Esophagus muscularis mucosa (tissue), 4 donors: ENCODE measurements at regions not wholly inside any gene's neighbourhood (a gene's known extent, or its start where the extent isn't known, plus 50 kb on each side); places are given as distances from the start of the nearest gene placed in this dataset.

Experiments
- DNase-seq: peaks from one replicate; pipeline ENCODE4 v3.0.0-alpha.2; 2017; ENCODE audit errors: extremely low spot score
- H3K27ac ChIP-seq, 4 donors: fragments of 200-600 bp; sonication (generic); replicated peaks in 1 of 4; 1 replicate in 3 of 4; 2 replicates in 1 of 4; pipeline ENCODE4 v1.5.1; 2016 to 2019; ENCODE audit warnings: mild to moderate bottlenecking in 1 of 4
- H3K27me3 ChIP-seq, 4 donors: fragments of 200-600 bp; sonication (generic); one replicate each; pipeline versions ENCODE4 v1.5.1 to v1.6.0; 2016 to 2019
- H3K36me3 ChIP-seq, 4 donors: fragments of 200-600 bp; sonication (generic); one replicate each; pipeline ENCODE4 v1.5.1; 2016 to 2019
- H3K4me1 ChIP-seq, 4 donors: fragments of 200-600 bp; sonication (generic); one replicate each; pipeline ENCODE4 v1.5.1; 2016 to 2019
- H3K4me3 ChIP-seq, 4 donors: fragments of 200-600 bp; sonication (generic); 1 replicate in 2 of 4; 2 replicates in 2 of 4; pipeline ENCODE4 v1.5.1; 2016 to 2019; ENCODE audit warnings: mild to moderate bottlenecking in 4 of 4, moderate library complexity in 1 of 4
- H3K9me3 ChIP-seq, 4 donors: fragments of 200-600 bp; sonication (generic); 1 replicate in 3 of 4; 2 replicates in 1 of 4; pipeline ENCODE4 v1.5.1; 2016 to 2019
- EP300 ChIP-seq: sonication (generic); formaldehyde crosslinking; IDR thresholded peaks from one replicate; pipeline ENCODE4 v1.6.1; 2017; ENCODE audit warnings: antibody characterized with exemption
- POLR2A ChIP-seq: fragments of 450-650 bp; IDR thresholded peaks from one replicate; pipeline ENCODE4 v1.6.1; 2017; ENCODE audit warnings: antibody characterized with exemption, moderate library complexity, mild to moderate bottlenecking, low read depth
- POLR2AphosphoS5 ChIP-seq, 2 donors: sonication (generic); formaldehyde crosslinking; IDR thresholded peaks; one replicate each; pipeline ENCODE4 v1.6.1; 2017; ENCODE audit warnings: antibody characterized with exemption in 2 of 2
- WGBS: methylation state at CpG from one replicate; pipeline ENCODE4 v1.1.5; 2018; 5-methylcytosine and 5-hydroxymethylcytosine counted together
- intact Hi-C: fragments of 100-400 bp; cut with DNase I; formaldehyde crosslinking; loops from one replicate; pipeline ENCODE4 v1.15.1; 2023
- TF ChIP-seq, protein P1 (sequence below), 3 experiments: fragments of 200-600 bp in 2 of 3; fragments of 450-650 bp in 1 of 3; sonication (generic) in 2 of 3; IDR thresholded peaks; one replicate each; pipeline ENCODE4 v1.5.1; 2017 to 2019; ENCODE audit warnings: antibody characterized with exemption in 3 of 3, mild to moderate bottlenecking in 2 of 3, moderate library complexity in 1 of 3

DNA sequence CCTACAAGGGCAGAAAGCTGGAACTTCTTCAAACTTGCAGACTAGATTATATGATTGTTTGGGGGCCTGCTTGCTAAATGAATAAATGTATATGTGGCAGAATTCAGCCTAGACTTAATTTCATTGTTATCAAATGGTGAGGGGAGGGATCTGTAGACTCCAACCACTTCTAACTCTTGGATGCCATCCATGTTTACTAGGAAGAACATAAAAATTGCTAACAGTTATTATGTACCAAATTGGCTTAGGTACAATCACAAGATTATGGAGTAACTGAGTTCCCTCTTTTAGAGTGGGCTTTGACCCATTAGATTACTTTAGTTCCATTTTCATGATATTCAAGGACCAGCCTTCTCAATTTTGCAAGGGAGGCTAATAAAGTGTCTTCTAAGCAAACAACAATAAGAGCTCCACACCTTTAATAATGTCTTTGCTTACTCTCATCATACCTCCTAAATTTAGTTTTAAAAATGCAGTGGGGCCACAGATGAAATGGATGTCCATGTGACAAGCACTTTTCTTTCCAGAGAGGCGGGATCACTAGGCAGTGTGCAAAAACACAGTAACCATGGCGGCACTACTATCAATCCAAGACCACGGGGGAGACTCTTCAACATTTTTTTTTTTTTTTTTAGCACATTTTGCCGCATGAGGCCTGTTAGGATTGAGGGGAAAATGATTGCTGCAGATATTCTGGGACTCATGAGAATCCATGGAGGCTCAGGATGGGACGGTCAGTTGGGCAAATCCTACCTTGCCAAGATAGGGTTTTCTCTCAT is 217.6 kb upstream of the SPRED2 start:
- Histone ChIP-seq H3K36me3 (no peaks in the 10 kb centered on the region), H3K4me3 (no peak overlapping the region), H3K9me3 (no peaks in the 10 kb centered on the region), H3K27ac (no peak overlapping the region), H3K27me3 (no peaks in the 10 kb centered on the region), H3K4me1 (no peaks in the 10 kb centered on the region)
- no peak for TF ChIP-seq EP300
- no peak for TF ChIP-seq POLR2AphosphoS5 (IDR thresholded peaks at IDR 0.05)
- TF ChIP-seq POLR2A: no peak
- TF ChIP-seq, protein P1, sequence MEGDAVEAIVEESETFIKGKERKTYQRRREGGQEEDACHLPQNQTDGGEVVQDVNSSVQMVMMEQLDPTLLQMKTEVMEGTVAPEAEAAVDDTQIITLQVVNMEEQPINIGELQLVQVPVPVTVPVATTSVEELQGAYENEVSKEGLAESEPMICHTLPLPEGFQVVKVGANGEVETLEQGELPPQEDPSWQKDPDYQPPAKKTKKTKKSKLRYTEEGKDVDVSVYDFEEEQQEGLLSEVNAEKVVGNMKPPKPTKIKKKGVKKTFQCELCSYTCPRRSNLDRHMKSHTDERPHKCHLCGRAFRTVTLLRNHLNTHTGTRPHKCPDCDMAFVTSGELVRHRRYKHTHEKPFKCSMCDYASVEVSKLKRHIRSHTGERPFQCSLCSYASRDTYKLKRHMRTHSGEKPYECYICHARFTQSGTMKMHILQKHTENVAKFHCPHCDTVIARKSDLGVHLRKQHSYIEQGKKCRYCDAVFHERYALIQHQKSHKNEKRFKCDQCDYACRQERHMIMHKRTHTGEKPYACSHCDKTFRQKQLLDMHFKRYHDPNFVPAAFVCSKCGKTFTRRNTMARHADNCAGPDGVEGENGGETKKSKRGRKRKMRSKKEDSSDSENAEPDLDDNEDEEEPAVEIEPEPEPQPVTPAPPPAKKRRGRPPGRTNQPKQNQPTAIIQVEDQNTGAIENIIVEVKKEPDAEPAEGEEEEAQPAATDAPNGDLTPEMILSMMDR (IDR thresholded peaks at IDR 0.05): no peak
- peak; percentile 10 for DNase-seq
- intact Hi-C loops: no loop called here
- 93% methylated on average over 5 of the region's 5 CpGs for WGBS

DNA sequence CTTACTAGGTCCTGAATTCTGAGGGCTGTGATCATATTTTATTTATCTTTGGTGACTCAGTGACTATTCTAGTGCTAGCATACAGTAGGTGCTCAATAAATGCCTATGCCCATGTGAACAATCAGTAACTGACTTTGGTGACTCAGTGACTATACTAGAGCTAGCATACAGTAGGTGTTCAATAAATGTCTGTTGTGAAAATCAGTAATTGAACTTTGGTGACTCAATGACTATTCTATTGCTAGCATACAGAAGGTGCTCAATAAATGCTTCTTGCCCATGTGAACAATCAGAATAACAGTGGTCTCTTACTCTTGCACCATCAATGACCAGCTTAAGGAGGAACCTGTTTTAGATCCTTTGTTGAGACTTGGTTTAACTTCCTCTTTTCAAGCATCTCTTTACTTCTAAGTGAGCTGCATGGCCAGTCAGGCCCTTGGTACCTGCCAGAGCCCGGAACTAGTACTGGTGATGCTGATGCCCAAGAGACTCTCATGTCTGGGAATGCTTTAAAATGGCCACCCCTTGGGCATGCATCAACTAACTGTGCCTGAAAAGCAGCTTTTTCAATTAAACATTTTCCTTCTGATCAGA is 214.9 kb upstream of the SPRED2 start:
- Histone ChIP-seq H3K27me3 (no peaks in the 10 kb centered on the region), H3K4me3 (no peak overlapping the region), H3K4me1 (no peaks in the 10 kb centered on the region), H3K27ac (no peak overlapping the region), H3K9me3 (no peaks in the 10 kb centered on the region), H3K36me3 (no peaks in the 10 kb centered on the region)
- no peak for DNase-seq
- no peak for TF ChIP-seq POLR2A
- WGBS: 100% methylated on average over 1 of the region's 1 CpG
- intact Hi-C loops: no loop called here

DNA sequence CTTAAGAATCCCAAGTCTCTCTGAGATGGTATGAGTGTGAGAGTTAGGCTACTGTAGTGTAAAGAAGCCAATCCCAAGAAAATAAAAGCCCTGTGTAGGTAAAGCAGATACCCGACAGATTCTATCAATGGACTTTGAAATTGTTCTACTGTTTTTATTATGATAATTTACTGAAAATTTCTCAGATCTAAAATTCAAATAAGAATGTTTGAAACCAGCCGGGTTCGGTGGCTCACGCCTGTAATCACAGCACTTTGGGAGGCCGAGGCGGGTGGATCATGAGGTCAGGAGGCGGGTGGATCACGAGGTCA is 208.3 kb upstream of the SPRED2 start:
- no peaks in the 10 kb centered on the region for H3K36me3 ChIP-seq
- H3K9me3 ChIP-seq: no peaks in the 10 kb centered on the region
- H3K27me3 ChIP-seq: no peaks in the 10 kb centered on the region
- intact Hi-C loops: loop anchor here (5.0 kb wide), 1 partner anchor 787 kb away; no protein-coding TSS in a partner anchor
- TF ChIP-seq, protein P1 (IDR thresholded peaks at IDR 0.05): no peak
- TF ChIP-seq POLR2AphosphoS5 (IDR thresholded peaks at IDR 0.05) (no peak), EP300 (no peak)
- DNase-seq: no peak
- H3K27ac ChIP-seq: no peak overlapping the region
- WGBS: 93% methylated on average over 8 of the region's 8 CpGs
- peaks cover 0 to 20% (median 19%) of the 10 kb centered on the region in 4 donors for H3K4me1 ChIP-seq
- H3K4me3 ChIP-seq: peak overlapping the region in 1 of 4 donors; percentile 48

DNA sequence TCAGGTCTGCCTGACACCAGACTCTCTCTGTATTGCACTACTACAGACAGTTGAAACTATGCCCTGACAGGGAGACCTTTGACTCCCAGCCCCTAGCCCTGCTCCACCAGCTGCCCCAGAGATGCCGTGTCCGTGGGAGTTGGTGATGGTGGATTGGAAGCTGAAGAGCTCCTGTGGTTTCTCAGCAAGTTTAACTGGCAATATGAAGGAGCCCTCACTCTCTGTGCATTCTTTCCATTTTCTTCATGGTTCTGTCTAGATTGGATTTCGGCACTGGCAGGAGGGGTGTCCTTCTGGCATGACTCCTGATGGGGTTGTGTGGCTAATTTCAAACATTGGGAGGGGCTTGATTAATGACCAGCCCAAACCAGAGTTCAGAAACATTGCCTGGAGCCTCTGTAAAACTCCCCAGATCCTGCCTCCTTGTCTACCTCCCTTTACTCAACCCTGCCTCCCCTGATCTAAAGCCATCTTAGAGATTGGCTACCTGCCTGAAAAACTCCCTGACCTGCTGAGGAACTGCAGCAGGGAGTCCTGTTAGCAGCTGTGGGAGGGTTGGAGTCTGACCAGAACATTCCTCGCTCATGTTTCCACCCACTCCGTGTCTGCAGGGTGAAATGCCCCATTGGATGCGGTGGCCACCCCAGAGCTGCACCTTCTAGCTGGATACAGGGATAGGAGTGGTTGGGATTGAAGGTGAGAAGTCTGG is 206.9 kb upstream of the SPRED2 start:
- H3K27me3 ChIP-seq: no peaks in the 10 kb centered on the region
- DNase-seq: peak; percentile 74
- H3K27ac ChIP-seq: no peak overlapping the region
- peaks cover 0 to 20% (median 19%) of the 10 kb centered on the region in 4 donors for H3K4me1 ChIP-seq
- no peaks in the 10 kb centered on the region for H3K36me3 ChIP-seq
- intact Hi-C loops: no loop called here
- TF ChIP-seq POLR2A (no peak), POLR2AphosphoS5 (IDR thresholded peaks at IDR 0.05) (peak in 1 of 2 donors; percentile 6)
- WGBS: 41% methylated on average over 6 of the region's 6 CpGs
- no peak overlapping the region for H3K4me3 ChIP-seq
- H3K9me3 ChIP-seq: no peaks in the 10 kb centered on the region

DNA sequence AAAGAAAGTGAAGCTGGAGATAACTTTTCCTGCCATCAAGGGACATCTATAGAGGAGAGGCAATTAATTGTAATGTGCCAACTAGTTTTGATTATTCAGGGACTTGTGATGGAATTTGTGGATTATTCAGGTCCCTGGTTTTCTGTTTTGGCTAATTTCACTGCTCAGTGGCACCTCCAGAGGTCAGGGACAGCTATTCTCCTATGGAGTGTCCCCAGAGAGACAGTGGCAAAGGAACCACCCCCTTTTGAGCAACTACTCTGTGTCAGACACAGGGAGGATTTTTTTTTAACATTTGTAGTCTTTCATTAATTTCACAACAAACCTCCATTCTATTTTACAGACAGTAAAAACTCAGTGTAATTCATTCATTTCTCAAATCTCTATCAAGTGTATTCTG is 206.0 kb upstream of the SPRED2 start:
- TF ChIP-seq, protein P1 (IDR thresholded peaks at IDR 0.05): no peak
- TF ChIP-seq POLR2AphosphoS5 (IDR thresholded peaks at IDR 0.05) (no peak), POLR2A (no peak), EP300 (no peak)
- Histone ChIP-seq H3K27me3 (no peaks in the 10 kb centered on the region), H3K4me3 (no peak overlapping the region), H3K4me1 (peaks cover 0 to 20% (median 19%) of the 10 kb centered on the region in 4 donors), H3K27ac (no peak overlapping the region), H3K36me3 (no peaks in the 10 kb centered on the region), H3K9me3 (no peaks in the 10 kb centered on the region)
- DNase-seq: no peak
- intact Hi-C loops: no loop called here
